Gastroesophageal sphincter (tissue), 4 donors: ENCODE measurements at regions not wholly inside any gene's neighbourhood (a gene's known extent, or its start where the extent isn't known, plus 50 kb on each side); places are given as distances from the start of the nearest gene placed in this dataset.
"Not testable (repeated sequence)": the region's sequence is repeated elsewhere in the genome, so short reads cannot be mapped to it uniquely, and the experiment has no call there.

Experiments
- ATAC-seq: fragments of 150-250 bp; one replicate; pipeline ENCODE4 v1.9.1; 2016; ENCODE audit warnings: mild to moderate bottlenecking, moderate library complexity
- H3K27ac ChIP-seq, 4 donors: fragments of 200-600 bp; sonication (generic) in 3 of 4; 1 replicate in 3 of 4; 2 replicates in 1 of 4; pipeline ENCODE4 v1.5.1; 2016 to 2019
- H3K27me3 ChIP-seq: fragments of 200-600 bp; sonication (generic); one replicate; pipeline ENCODE4 v1.5.1; 2019
- H3K36me3 ChIP-seq, 2 donors: fragments of 200-600 bp; sonication (generic); one replicate each; pipeline ENCODE4 v1.5.1; 2019; ENCODE audit warnings: control low read depth in 1 of 2
- H3K4me1 ChIP-seq, 3 donors: fragments of 200-600 bp; sonication (generic); 1 replicate in 2 of 3; 2 replicates in 1 of 3; pipeline ENCODE4 v1.5.1; 2016 to 2019; ENCODE audit warnings: control low read depth in 2 of 3
- H3K4me3 ChIP-seq, 2 donors: fragments of 200-600 bp; sonication (generic); one replicate each; pipeline ENCODE4 v1.5.1; 2019; ENCODE audit warnings: mild to moderate bottlenecking in 1 of 2, moderate library complexity in 1 of 2
- H3K9me3 ChIP-seq, 3 donors: fragments of 200-600 bp; sonication (generic); one replicate each; pipeline ENCODE4 v1.5.1; 2017 to 2019; ENCODE audit warnings: control low read depth in 2 of 3
- CTCF ChIP-seq, 4 experiments: fragments of 200-600 bp in 2 of 4; fragments of 450-650 bp in 2 of 4; sonication (generic) in 1 of 4; IDR thresholded peaks; one replicate each; pipeline ENCODE4 v1.5.1; 2017 to 2019; ENCODE audit warnings: antibody characterized with exemption in 4 of 4, mild to moderate bottlenecking in 2 of 4, moderate library complexity in 2 of 4
- EP300 ChIP-seq: sonication (generic); formaldehyde crosslinking; IDR thresholded peaks from one replicate; pipeline ENCODE4 v1.6.1; 2017; ENCODE audit warnings: antibody characterized with exemption, mild to moderate bottlenecking
- POLR2A ChIP-seq, 2 donors: fragments of 450-650 bp; IDR thresholded peaks; one replicate each; pipeline ENCODE4 v1.6.1; 2017; ENCODE audit warnings: antibody characterized with exemption in 2 of 2, mild to moderate bottlenecking in 2 of 2, moderate library complexity in 1 of 2
- POLR2AphosphoS5 ChIP-seq: sonication (generic); formaldehyde crosslinking; IDR thresholded peaks from one replicate; pipeline ENCODE4 v1.6.1; 2017; ENCODE audit warnings: antibody characterized with exemption
- WGBS, 2 donors: methylation state at CpG; one replicate each; pipeline ENCODE4 v1.1.5; 2018; ENCODE audit warnings: low coverage in 1 of 2; 5-methylcytosine and 5-hydroxymethylcytosine counted together

GRCh38 chr5:3325972-3326840 lies 269.4 kb upstream of the IRX1 start:
- WGBS, 2 donors: 64 to 65% methylated on average over 13 to 31 of the region's 36 CpGs
- Histone ChIP-seq H3K4me3 (no peak overlapping the region), H3K27me3 (peaks cover 10% of the 10 kb centered on the region), H3K9me3 (peaks cover 0 to 7% (median 0%) of the 10 kb centered on the region in 3 donors), H3K4me1 (no peaks in the 10 kb centered on the region), H3K27ac (no peak overlapping the region), H3K36me3 (no peaks in the 10 kb centered on the region)
- no peak for ATAC-seq
- TF ChIP-seq POLR2AphosphoS5 (no peak), CTCF (IDR thresholded peaks at IDR 0.05) (no peak), EP300 (no peak), POLR2A (IDR thresholded peaks at IDR 0.05) (no peak)

DNA sequence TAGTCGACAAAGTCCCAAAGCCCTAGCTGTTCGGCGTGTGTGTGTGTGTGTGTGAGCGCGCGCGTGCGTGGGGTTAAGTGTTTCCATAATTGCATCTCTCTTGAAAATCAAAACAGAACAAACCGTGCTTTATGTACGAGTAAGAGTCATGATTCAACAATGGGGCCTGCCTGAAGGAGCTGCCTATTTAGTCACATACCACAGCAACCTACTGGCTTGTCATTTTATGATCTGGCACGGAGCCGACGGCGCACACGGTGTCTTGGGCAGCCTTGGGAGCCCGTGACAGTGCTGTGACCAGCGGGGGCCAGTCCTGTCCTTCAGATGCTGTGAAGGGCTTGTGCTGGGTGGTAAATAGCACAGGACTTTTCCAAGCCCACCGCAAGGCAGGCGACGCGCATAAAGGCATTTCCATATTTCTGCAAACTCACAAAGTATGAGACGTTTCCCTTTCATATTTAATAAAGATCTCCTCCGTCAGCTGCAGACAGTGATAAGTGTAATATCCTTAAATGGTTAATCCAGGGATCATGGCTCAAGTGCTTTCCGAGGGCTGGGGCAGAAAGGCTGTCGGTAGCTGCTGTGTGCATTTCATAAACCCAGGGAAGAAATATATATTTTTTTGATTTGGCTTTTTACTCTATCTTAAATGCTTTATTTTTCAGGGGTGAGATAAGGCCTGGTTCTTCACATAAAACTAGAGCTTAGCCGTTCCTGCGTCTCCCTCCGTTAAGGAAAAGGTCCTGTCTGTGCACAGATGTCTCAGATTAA lies 270.2 kb upstream of the IRX1 start:
- TF ChIP-seq CTCF (IDR thresholded peaks at IDR 0.05) (no peak), POLR2A (IDR thresholded peaks at IDR 0.05) (no peak)
- Histone ChIP-seq H3K4me1 (no peaks in the 10 kb centered on the region), H3K27ac (no peak overlapping the region), H3K27me3 (peaks cover 16% of the 10 kb centered on the region), H3K4me3 (no peak overlapping the region), H3K36me3 (no peaks in the 10 kb centered on the region), H3K9me3 (peaks cover 0 to 7% (median 0%) of the 10 kb centered on the region in 3 donors)
- no peak for ATAC-seq
- 59 to 60% methylated on average over 15 to 22 of the region's 28 CpGs for WGBS, 2 donors

DNA sequence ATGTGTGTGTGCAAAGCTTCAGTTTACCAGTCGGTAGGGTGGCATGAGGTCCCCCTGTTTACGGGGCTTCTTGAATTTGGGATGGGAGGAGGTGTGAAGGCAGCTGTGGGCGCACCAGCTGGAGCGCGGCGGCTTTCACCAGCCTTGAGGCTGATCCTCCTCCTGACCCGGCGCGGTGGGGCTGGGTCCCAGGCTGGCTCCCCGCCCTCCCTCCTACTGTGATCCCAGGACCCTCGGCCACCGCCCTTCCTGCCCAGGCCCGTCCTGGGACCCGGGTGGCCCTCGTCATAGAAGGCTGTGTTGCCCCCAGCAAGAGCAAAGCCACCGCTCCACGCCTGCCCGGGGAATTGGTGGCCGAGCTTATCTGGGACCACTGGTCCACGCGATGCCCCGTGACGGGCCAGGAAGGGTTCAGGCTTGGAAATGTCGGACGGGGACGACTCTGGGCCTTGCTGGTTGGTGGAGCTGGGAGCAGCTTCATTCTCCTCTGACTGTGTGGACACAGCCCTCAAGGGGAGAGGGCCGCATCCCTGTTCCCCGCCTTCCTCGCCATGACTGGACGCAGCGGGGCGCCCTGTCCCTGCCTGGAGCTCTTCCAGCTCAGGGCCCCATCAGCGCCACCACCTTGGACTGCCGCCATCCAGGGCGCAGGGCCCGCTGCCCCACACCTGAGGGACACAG lies 271.1 kb upstream of the IRX1 start:
- no peak for ATAC-seq
- TF ChIP-seq POLR2A (IDR thresholded peaks at IDR 0.05) (no peak), POLR2AphosphoS5 (no peak), CTCF (IDR thresholded peaks at IDR 0.05) (no peak), EP300 (no peak)
- H3K9me3 ChIP-seq: peaks cover 0 to 7% (median 0%) of the 10 kb centered on the region in 3 donors
- no peak overlapping the region for H3K4me3 ChIP-seq
- no peak overlapping the region for H3K27ac ChIP-seq
- H3K4me1 ChIP-seq: no peaks in the 10 kb centered on the region
- 92% methylated on average over 12 of the region's 36 CpGs; no CpG with 5 or more reads in 1 of the 2 donors for WGBS, 2 donors
- no peaks in the 10 kb centered on the region for H3K36me3 ChIP-seq
- peaks cover 18% of the 10 kb centered on the region for H3K27me3 ChIP-seq

GRCh38 chr5:3323966-3324365 lies 271.7 kb upstream of the IRX1 start:
- not testable (repeated sequence) for ATAC-seq, H3K36me3 ChIP-seq, H3K9me3 ChIP-seq, H3K27ac ChIP-seq, H3K4me3 ChIP-seq, H3K4me1 ChIP-seq
- 88 to 95% methylated on average over 6 of the region's 6 CpGs for WGBS, 2 donors
- peaks cover 19% of the 10 kb centered on the region for H3K27me3 ChIP-seq

- Histone ChIP-seq H3K27ac (no peak overlapping the region), H3K4me1 (no peaks in the 10 kb centered on the region), H3K4me3 (no peak overlapping the region), H3K27me3 (peaks cover 19% of the 10 kb centered on the region), H3K36me3 (no peaks in the 10 kb centered on the region), H3K9me3 (no peaks in the 10 kb centered on the region)
- TF ChIP-seq POLR2AphosphoS5: no peak
- no peak for TF ChIP-seq EP300
- no peak for TF ChIP-seq POLR2A (IDR thresholded peaks at IDR 0.05)
- ATAC-seq: no peak
- WGBS, 2 donors: 83 to 94% methylated on average over 1 to 3 of the region's 3 CpGs
These were observed 272.5 kb upstream of the IRX1 start for GRCh38 chr5:3323144-3323543.
